WTC11 (cell line): ENCODE measurements at regions not wholly inside any gene's neighbourhood (a gene's known extent, or its start where the extent isn't known, plus 50 kb on each side); places are given as distances from the start of the nearest gene placed in this dataset.

Experiments used
- TEAD4 ChIP-seq: sonication (generic); formaldehyde crosslinking; IDR thresholded peaks from 2 replicates; pipeline ENCODE4 v1.8.0; 2022; ENCODE audit warnings: mild to moderate bottlenecking, missing genetic modification reagents
- TF ChIP-seq, protein P1 (sequence below): sonication (generic); formaldehyde crosslinking; IDR thresholded peaks from 2 replicates; pipeline ENCODE4 v1.8.0; 2022; ENCODE audit warnings: mild to moderate bottlenecking, missing genetic modification reagents

DNA sequence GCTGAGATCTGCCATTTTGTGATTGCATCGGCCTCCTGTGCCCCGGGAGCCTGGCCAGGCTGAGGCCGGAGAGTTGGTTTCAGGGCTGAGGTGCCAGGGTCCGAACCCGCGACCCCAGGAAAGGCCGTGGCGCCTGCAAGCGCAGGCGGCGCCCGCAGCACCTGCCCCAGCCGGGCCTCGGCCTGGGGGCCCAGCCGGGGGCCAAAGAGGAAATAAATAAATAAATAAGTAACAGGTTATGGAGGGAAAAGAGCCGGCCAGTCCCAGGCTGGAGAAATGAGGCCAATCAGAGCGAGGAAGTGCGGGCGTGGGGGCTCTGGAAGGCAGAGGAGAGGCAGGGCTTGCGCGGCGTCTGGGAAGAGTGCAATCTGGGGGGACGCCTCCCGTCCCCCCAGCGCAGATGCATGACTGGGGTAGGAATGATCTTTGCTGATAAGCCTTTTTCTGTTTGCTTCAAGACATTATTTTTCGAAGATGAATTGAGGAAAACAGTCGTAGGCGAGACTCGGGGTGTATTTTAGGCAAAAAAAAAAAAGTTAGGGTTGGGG lies 145.6 kb upstream of the ZNF536 start:
- TF ChIP-seq, protein P1, sequence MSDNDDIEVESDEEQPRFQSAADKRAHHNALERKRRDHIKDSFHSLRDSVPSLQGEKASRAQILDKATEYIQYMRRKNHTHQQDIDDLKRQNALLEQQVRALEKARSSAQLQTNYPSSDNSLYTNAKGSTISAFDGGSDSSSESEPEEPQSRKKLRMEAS = no peak
- TF ChIP-seq TEAD4 (CRISPR knock-in tag) = no peak
